Stimulated activated CD4-positive, alpha-beta T cell treated with anti-CD3 and anti-CD28 coated beads, TNF-alpha, amount 100 ng/mL, for 48 hours (primary cell): ENCODE measurements at regions not wholly inside any gene's neighbourhood (a gene's known extent, or its start where the extent isn't known, plus 50 kb on each side); places are given as distances from the start of the nearest gene placed in this dataset.

Experiments used
- DNase-seq, 3 donors: peaks; one replicate each; pipeline ENCODE4 v3.0.0-alpha.2; 2020; ENCODE audit warnings: low read depth in 3 of 3

DNA sequence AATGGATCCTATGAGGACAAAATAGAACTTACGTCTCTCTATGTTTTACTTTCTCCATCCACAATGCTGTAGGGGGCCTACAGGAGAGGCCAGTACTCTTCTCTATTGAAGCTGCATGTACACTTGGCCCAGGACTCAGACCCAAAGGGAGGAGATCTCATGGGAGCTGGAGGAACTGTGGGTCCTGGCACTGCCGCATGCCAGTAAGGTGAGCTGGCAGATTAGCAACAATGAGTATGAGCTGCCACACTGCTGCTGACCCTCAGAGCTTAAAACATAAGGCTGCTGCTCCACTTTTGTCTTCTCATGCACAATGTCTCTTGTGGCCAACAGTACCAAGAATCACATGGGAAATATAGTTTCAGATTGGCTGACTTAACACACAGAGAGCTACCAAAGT is 57.8 kb upstream of the TBC1D5 start:
- no peak for DNase-seq

DNA sequence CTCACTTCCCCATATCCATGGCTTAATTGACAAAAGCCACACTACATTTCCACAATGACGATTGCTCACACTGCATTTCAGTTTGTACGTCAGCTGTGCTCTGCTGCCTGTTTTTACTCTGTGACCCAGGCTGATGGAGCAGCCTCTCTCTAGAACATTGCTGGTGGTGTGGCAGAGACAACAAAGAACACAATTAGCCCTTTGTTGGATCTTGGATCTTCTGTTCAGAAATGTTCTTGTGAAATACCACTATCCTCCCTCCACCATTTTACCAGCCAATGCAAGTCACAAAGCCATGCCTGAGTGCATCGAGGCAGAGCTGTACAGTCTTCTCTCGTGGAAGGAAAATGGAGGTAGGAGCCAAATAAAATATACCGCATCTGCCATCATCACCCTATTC is 56.9 kb upstream of the TBC1D5 start:
- DNase-seq, result no peak

DNA sequence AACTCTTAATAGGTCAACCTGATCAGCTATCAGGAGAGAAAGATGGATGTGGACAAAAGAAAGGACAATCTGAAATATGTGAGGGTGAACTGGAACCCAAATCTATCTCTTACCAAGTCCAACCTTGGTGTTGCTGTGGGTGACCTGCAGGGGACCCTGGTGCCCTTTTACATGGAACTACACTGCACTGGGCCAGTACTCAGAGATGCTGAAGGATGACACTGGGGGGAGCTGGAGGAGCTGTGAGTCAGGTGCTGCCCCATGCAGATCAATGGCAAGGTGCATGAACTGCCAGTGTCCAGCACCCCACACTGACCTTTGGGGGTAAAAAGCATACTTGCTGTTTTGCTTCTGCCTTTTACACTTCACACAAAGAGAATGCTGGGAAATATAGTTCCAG is 55.6 kb upstream of the TBC1D5 start:
- no peak for DNase-seq

DNA sequence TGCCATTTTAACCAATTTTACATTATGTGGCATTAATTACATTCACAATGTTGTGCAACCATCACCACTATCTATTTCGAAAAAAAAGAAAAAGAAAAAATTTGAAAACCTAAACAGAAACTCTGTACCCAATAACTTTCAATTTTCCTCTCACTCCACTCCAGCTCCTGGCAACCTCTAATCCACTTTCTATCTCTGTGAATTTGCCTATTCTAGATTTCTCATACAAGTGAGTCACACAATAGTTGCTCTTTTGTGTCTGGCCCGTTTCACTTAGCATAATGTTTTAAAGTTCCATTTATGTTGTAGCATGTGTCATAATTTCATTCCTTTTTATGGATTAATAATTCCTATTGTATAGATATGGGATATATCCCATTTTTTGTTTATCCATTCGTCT is 53.3 kb upstream of the TBC1D5 start:
- DNase-seq, result no peak

DNA sequence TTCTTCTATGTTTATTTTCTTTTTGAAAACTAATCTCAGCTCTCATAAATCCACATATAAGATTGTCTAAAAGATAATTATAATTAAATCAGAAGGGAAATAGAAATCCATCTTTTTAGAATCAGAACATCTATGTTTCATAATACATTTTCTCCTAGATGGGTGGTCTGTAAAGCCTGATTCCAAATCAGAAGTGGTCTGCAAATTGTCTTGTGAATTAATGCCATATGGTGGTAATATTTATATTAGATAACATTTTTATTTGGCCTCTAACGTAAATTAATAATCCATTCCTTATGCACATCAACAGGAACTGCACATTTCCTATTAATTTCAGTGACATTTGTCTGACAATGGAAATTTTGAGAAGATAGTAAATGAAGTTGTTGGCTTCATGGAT is 52.8 kb upstream of the TBC1D5 start:
- no peak for DNase-seq

DNA sequence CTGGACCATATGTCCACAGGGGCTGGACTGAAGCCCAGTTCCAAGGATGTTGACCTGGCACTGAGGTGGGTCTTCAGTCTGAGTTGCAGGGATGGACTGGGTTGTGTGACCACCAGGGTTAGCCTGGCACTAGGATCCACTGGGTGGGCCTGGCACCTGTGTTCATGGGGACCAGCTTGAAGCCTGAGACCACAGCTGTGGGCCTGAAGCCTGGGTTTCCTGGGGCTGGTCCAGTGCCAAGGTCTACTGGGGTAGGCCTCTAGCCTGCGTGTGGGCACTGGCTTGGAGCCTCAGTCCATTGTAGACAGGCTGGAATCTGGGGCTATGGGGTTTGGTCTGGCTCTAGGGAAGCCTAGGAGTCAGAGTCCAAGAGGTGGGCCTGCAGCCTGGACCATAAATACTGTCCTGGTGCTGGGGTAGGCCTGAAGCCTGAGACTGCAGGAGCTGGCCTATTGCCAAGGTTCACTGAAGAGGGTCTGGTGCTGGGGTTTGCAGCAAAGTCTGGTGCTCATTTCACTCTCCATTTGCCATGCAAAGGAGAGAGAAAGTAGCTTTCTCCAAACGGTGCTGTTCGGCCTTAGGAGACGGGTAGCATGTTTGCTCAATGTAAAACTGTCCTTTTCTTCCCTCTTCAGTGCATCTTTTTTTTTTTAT is 51.2 kb upstream of the TBC1D5 start:
- no peak for DNase-seq
